SK-N-MC (cell line): ENCODE measurements at regions not wholly inside any gene's neighbourhood (a gene's known extent, or its start where the extent isn't known, plus 50 kb on each side); places are given as distances from the start of the nearest gene placed in this dataset.
"Not testable (repeated sequence)": the region's sequence is repeated elsewhere in the genome, so short reads cannot be mapped to it uniquely, and the experiment has no call there.

ENCODE experiments used
- DNase-seq: peaks from one replicate; pipeline ENCODE4 v3.0.0-alpha.2; 2011; ENCODE audit warnings: low read depth, low spot score
- H3K27ac ChIP-seq: fragments of 200-600 bp; sonication (generic); 2 replicates; pipeline ENCODE4 v1.5.1; 2016; ENCODE audit warnings: mixed run types
- H3K36me3 ChIP-seq: fragments of 200-600 bp; sonication (generic); 2 replicates; pipeline ENCODE4 v1.6.1; 2017; ENCODE audit warnings: antibody characterized with exemption, low read length, mixed read lengths; ENCODE audit not compliant: insufficient read depth
- H3K4me3 ChIP-seq: fragments of 200-600 bp; sonication (generic); 2 replicates; pipeline ENCODE4 v1.5.1; 2016
- H3K9ac ChIP-seq: fragments of 200-600 bp; sonication (generic); 2 replicates; pipeline ENCODE4 v1.8.0; 2017; ENCODE audit warnings: mixed run types, mixed read lengths; ENCODE audit not compliant: insufficient read length
- H3K9me3 ChIP-seq: fragments of 200-600 bp; sonication (generic); 2 replicates; pipeline ENCODE4 v1.6.1; 2017; ENCODE audit warnings: low read depth, mild to moderate bottlenecking, antibody characterized with exemption, low read length, moderate library complexity, mixed read lengths
- EZH2 ChIP-seq: fragments of 200-600 bp; sonication (generic); IDR thresholded peaks from one replicate; pipeline ENCODE4 v1.6.1; 2017; ENCODE audit warnings: antibody characterized with exemption
- FOXP2 ChIP-seq: optimal IDR thresholded peaks from 2 replicates; pipeline ENCODE3; 2011; ENCODE audit warnings: mild to moderate bottlenecking, moderate library complexity; ENCODE audit not compliant: insufficient read depth; ENCODE audit errors: extremely low read length, control extremely low read depth
- POLR2AphosphoS5 ChIP-seq: IDR thresholded peaks from 2 replicates; pipeline ENCODE4 v1.6.1; 2012; ENCODE audit warnings: mild to moderate bottlenecking, low read depth, low read length, borderline replicate concordance

- TF ChIP-seq EZH2 (no peak), POLR2AphosphoS5 (no peak), FOXP2 (no peak)
- no peak overlapping the region for H3K4me3 ChIP-seq
- H3K9me3 ChIP-seq = no peaks in the 10 kb centered on the region
- H3K36me3 ChIP-seq = no peaks in the 10 kb centered on the region
- no peak for DNase-seq
- no peak overlapping the region for H3K9ac ChIP-seq
- H3K27ac ChIP-seq = no peak overlapping the region
Measured at GRCh38 chrX:94256396-94256795, 582.4 kb downstream of the FAM133A start.

GRCh38 chrX:94265323-94265722 lies 591.3 kb downstream of the FAM133A start:
- Histone ChIP-seq H3K36me3 (no peaks in the 10 kb centered on the region), H3K9me3 (no peaks in the 10 kb centered on the region), H3K27ac (no peak overlapping the region), H3K4me3 (no peak overlapping the region), H3K9ac (no peak overlapping the region)
- TF ChIP-seq FOXP2 (no peak), POLR2AphosphoS5 (no peak), EZH2 (no peak)
- no peak for DNase-seq

GRCh38 chrX:94288325-94288724 lies 614.3 kb downstream of the FAM133A start:
- Histone ChIP-seq H3K27ac (no peak overlapping the region), H3K9me3 (no peaks in the 10 kb centered on the region), H3K36me3 (no peaks in the 10 kb centered on the region), H3K9ac (no peak overlapping the region), H3K4me3 (no peak overlapping the region)
- TF ChIP-seq POLR2AphosphoS5 = no peak
- no peak for TF ChIP-seq FOXP2
- TF ChIP-seq EZH2 = no peak
- DNase-seq = no peak

GRCh38 chrX:94288972-94289371 lies 615.0 kb downstream of the FAM133A start:
- Histone ChIP-seq H3K9me3 (no peaks in the 10 kb centered on the region), H3K27ac (no peak overlapping the region), H3K4me3 (no peak overlapping the region), H3K9ac (no peak overlapping the region), H3K36me3 (no peaks in the 10 kb centered on the region)
- TF ChIP-seq FOXP2 = no peak
- no peak for TF ChIP-seq POLR2AphosphoS5
- no peak for TF ChIP-seq EZH2
- no peak for DNase-seq

GRCh38 chrX:94302446-94302845 lies 628.4 kb downstream of the FAM133A start:
- TF ChIP-seq FOXP2 (no peak), EZH2 (no peak), POLR2AphosphoS5 (no peak)
- DNase-seq = no peak
- Histone ChIP-seq H3K9me3 (no peaks in the 10 kb centered on the region), H3K36me3 (no peaks in the 10 kb centered on the region), H3K4me3 (no peak overlapping the region), H3K9ac (no peak overlapping the region), H3K27ac (no peak overlapping the region)

GRCh38 chrX:94329182-94329581 lies 655.2 kb downstream of the FAM133A start:
- Histone ChIP-seq H3K27ac (no peak overlapping the region), H3K4me3 (no peak overlapping the region), H3K9me3 (no peaks in the 10 kb centered on the region), H3K9ac (no peak overlapping the region), H3K36me3 (no peaks in the 10 kb centered on the region)
- no peak for DNase-seq
- TF ChIP-seq FOXP2 (no peak), POLR2AphosphoS5 (no peak), EZH2 (no peak)

GRCh38 chrX:94341730-94342129 lies 667.7 kb downstream of the FAM133A start:
- H3K36me3 ChIP-seq, H3K4me3 ChIP-seq, H3K9me3 ChIP-seq, H3K9ac ChIP-seq, H3K27ac ChIP-seq, DNase-seq: not testable (repeated sequence)

- no peaks in the 10 kb centered on the region for H3K9me3 ChIP-seq
- H3K4me3 ChIP-seq = no peak overlapping the region
- no peak for DNase-seq
- H3K27ac ChIP-seq = no peak overlapping the region
- TF ChIP-seq POLR2AphosphoS5 (no peak), EZH2 (no peak), FOXP2 (no peak)
- H3K36me3 ChIP-seq = no peaks in the 10 kb centered on the region
- H3K9ac ChIP-seq = no peak overlapping the region
Measured at GRCh38 chrX:94361241-94361640, 687.2 kb downstream of the FAM133A start.

GRCh38 chrX:94365736-94366135 lies 691.7 kb downstream of the FAM133A start:
- TF ChIP-seq EZH2 = no peak
- no peak overlapping the region for H3K4me3 ChIP-seq
- no peak for DNase-seq
- no peak overlapping the region for H3K27ac ChIP-seq
- no peaks in the 10 kb centered on the region for H3K9me3 ChIP-seq
- H3K9ac ChIP-seq = no peak overlapping the region
- no peaks in the 10 kb centered on the region for H3K36me3 ChIP-seq

GRCh38 chrX:94366616-94367015 lies 692.6 kb downstream of the FAM133A start:
- Histone ChIP-seq H3K36me3 (no peaks in the 10 kb centered on the region), H3K4me3 (no peak overlapping the region), H3K27ac (no peak overlapping the region), H3K9ac (no peak overlapping the region), H3K9me3 (no peaks in the 10 kb centered on the region)
- DNase-seq = no peak
- TF ChIP-seq EZH2 = no peak
- TF ChIP-seq POLR2AphosphoS5 = no peak
- no peak for TF ChIP-seq FOXP2
